HG02678 (cell line): ENCODE measurements at regions not wholly inside any gene's neighbourhood (a gene's known extent, or its start where the extent isn't known, plus 50 kb on each side); places are given as distances from the start of the nearest gene placed in this dataset.
A peak's percentile ranks its signal among the peaks of the same experiment; 100 is the strongest.

Experiments
- ATAC-seq: cut with Tn5 transposase; IDR thresholded peaks from one replicate; pipeline ENCODE4 v1.9.1; 2021; ENCODE audit warnings: mild to moderate bottlenecking, moderate library complexity; ENCODE audit not compliant: unreplicated experiment

DNA sequence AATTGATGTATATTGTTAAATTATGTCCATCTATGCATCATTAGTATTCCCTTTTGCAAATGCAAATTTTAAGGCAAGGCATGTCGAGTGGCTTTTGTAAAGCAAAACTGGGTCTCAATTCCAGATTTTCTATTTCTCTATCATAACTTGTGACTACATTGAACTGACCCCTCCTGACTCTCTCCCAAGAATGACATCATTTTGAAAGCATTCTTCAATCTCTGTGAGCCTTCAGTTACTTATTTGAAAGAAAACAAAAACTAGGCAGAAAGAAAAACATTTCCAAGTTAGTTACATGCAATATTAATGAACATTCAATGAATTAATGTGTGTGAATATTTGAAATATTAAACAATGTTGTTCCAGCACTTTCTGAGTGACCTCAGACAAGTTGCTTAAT lies 314.3 kb upstream of the CLNK start:
- ATAC-seq: no peak

DNA sequence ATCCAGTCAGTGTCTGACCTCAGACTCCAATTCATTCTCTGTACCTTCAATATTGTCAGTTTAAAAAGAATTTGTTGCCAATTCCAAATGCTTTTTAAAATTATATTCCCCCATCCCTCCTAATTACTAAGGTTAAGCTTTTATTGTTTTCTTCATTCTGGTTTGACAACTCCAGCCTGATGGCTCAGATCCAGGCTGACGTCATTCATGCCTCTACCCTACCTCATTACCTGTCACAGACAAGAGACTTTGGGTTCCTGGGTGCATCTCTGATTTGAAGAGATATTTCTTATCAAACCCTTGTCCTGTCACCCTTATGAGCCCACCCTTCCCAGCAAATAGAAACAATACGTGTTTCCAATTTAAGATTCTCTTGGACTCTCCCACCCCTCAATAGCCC lies 300.2 kb upstream of the CLNK start:
- no peak for ATAC-seq

DNA sequence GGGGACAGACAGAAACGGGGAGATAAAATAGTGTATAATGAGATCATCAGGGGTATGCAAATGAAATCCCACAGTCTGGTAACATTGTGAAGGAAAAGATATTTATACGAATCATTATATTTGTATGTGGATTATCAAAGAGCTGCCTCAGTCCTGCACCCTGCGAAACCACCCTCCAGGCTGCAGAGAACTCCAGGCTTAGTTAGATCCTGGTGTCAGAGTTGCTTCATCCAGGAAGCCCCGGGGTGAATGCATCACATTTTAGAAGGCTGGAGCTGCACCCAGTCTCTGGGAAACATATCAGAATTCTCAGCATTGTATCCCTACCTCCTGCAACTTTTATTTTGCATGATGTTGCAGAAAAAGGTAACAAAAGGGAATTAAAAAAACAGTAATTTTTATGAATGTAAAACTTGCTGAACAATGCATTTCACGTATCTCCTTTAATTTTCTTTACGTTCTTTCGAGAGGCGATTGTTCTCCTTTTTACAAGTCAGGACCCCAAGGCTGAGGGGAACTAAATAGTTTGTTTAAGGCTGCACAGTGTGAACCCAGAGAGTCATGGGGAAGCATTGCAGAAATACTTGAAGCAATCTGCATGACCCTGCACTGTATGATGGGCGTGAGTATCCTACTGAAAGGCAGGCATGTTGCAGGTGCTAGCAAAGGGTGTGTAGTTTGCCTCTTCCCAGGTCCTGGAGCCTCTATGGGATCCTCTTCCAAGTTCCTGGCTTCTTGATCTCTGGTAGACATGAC lies 299.5 kb upstream of the CLNK start:
- no peak for ATAC-seq

DNA sequence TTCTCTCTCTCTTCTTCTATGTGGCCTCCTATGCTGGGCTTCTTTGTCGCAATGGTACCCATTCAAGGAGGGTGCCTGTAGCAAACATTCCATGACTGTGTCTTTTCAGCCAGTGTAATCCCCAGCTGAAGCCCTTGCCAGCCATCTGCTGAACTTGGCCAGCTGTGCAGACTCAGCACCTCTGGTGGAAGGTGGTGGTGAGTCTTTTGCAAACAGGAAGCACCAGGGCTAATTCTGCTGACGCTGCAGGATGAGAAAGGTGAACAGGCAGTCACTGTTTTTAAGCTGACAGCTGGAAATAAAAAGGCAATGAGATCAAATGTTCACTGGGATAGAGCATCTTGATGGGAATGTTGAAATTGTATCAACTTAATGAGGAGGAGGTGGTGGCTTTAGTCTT lies 298.7 kb upstream of the CLNK start:
- peak; percentile 71 for ATAC-seq

DNA sequence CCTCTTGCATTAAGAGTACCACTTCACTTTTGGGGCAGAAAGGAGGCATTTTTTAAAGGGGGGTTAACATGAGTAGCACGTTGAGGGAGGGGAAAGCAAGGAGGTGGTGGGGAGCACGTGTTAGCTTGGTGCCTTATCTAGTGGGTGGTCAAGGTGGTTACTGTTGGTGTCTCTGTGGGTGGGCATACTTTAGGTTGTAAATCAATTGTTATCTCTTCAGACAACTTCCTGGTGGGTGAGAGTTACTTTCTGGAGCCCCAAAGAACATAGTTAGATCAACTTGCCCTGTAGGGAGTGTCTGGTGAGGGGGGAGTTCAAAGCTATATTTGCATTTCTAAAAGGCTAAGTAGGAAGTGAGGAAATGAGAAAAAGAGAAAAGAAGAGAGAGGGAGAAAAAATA lies 297.7 kb upstream of the CLNK start:
- ATAC-seq: no peak

DNA sequence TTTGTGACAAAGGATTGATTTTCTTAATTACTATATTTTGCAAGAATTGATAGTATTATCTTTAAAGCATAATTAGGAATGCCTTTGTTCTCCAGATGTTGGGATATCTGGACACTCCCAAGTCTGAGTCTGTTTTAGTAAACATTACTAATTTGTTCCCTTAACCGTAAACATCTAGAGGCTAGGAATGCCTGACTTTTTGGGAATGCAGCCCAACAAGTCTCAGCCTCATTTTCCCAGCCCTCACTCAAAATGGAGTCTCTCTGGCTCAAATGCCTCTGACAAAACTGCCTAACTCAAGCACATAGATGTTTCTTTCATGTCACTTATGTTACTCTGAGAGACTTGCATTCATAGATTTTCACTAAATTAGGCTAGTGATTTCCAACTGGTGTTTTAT lies 297.0 kb upstream of the CLNK start:
- no peak for ATAC-seq

DNA sequence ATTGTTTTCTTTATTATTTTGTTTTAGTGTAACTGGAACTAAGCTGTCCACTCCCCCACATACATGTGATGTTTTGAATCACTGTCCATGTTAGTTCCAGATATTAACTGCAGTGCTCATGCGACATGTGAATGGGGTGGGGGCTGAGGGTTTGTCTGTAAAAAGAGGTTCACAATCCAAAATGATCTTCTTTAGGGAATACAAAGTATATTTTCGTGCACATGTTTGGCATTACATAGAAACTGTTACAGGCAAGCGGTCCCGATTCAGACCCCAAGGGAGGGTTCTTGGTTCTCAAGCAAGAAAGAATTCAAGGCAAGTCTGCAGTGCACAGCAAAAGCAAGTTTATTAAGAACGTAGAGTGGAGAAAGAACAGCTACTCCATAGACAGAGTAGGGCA lies 296.5 kb upstream of the CLNK start:
- ATAC-seq: no peak

DNA sequence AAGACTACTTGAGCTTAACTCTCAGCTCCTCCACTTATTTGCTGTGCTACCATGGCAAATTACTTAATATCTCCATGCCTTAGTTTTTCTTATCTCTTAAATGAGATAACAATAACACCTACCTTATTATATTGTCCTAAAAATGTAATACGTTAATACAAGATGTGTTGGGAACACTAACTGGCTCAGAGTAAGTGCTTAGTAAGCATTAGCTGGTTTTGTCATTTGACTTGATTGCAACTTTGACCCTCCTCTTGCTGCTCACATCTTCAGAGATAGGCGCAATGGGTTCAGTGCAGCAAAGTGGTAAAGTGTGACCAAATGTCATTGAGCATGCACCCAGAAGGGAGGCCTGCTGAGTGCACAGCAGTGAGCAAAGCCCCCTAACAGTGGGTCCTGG lies 294.5 kb upstream of the CLNK start:
- no peak for ATAC-seq

DNA sequence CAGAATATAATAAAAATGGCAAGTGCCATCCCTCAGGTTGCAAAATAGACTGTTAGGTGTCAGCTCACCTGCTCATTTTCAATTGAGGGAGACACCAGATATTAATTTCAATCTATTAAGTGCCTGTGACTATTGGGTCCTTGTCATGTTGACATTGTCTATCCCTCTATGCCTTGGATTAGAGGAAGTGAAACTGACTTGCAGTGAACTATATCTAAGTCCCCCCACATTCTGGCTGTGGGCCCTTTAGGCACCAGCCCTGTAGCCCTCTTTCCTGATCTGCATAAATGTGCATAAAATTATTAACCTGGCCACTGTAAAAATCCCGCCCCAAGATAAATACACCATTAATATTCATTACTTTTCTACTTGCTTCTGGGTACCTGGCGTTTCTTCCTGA lies 293.0 kb upstream of the CLNK start:
- ATAC-seq: peak; percentile 88

DNA sequence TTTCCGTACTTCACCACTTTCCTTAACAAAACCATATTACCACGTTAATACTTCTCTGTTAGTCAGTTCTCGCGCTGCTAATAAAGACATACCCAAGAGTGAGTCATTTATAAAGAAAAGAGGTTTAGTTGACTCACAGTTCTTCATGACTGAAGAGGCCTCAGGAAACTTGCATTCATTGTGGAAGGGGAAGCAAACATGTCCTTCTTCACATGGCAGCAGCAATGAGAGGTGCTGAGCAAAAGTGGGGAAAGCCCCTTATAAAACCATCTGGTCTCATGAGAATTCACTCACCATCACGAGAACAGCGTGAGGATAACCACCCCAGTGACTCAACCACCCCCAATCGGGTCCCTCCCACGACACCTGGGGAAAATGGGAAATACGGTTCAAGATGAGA lies 289.8 kb upstream of the CLNK start:
- ATAC-seq: no peak

DNA sequence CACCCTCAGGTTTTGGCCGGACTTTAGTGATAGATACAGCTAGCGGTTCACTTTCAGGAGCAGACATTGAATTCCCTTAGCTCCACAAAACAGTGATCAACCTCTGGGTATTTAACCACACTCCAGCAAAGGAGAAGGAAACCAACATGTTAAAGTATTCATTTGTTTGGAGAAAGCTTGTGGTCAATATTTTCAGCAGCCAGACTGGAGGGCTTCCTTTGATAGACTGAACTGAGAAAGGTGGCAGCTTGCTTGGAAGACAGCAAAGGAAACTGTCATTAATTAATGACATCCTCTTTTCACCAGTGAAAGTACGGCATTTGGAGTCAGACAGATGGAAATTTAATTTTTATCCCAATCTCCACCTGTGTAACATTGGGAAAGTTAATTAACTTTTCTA lies 289.1 kb upstream of the CLNK start:
- ATAC-seq: no peak

DNA sequence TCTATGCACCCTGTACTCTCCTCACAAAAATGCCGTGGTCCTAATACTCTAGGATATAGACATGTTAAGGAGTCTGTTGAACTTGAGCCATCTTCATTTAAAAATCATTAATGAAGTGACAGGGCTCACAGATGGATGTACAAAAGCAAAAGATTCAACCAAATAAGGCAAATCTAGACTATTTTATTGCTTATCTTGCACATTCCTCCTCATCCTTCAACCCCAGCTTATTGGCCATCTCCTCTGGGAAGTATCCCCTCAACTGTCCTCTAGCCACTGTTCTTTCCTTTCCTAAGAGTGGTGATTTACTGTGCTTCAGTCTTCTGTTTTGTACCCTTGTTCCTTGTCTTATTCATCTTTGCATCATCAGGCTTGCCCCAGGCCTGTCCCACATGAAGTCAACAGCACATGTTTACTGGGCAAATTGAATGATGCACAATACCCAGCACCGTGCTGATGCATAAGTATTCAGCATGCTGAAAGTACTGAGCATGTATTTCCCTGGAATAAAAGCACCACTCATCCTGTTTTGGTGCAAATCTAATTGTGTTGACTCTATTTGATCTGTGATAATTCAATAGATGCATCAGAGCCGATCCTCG lies 287.3 kb upstream of the CLNK start:
- no peak for ATAC-seq

DNA sequence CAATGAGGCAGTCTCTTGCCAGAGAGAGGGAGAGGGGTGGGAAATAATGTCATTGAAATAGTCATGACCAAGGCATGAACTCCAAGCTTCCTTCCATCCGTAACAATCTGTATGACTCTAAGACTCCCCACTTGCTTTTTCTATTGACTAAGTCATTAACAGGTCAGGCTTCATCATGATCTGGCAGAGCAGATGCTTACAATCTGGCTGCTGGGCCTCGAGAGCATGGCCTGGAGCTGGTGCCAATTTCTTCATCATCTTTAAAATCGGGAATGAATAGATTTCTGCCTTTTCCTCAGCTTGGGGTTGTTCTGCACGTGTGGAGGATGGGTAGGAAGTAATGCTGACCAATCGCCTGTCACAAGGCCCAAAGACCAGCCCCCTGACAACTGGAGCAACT lies 280.6 kb upstream of the CLNK start:
- ATAC-seq: no peak

DNA sequence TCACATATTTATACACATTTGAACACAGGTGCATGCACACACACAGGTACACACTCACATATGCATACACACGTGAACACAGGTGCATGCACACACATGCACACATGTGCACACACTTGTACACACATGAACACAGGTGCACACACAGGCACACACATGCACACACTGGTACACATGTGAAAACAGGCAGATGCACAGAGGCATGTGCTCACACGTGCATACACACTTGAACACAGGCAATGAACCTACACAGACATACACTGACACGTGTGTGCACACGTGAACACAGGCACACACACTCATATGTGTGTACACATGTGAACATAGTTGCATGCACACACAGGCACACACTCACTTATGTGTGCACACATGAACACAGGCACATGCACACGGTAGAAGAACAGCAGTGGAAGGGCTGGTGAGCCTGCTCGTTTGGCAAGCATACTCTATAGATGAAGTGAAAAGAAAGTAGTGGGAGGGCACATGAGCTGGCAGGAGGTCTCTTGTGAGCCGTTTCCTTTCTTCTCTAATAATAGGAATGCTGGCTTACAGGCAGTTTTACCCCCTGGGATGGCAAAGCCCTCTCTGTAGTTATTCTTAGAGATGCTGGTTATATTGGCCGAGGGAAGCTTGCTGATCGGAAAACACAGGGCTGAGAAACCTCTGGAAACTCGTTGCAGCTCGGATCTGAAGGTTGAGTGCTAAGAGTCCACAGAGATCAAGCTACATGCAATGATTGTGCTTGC lies 279.6 kb upstream of the CLNK start:
- ATAC-seq: no peak

DNA sequence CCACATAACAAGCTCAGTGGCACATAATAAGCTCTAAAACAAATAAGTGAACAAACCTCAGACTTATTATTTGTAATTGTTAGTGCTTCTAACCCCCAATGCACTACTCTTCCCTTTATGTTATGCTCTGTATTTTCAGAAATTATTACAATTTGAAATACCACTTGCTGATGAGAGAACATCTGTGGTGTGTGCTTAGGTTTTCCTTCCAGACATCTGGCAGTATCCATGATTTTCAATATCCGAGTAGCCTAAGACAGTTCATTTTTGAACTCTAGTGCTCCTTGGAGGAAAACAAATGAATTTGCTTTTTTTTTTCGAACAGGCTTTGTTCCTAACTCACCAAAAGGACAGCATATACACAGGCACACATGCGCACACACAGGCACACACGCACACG lies 278.7 kb upstream of the CLNK start:
- ATAC-seq: no peak

DNA sequence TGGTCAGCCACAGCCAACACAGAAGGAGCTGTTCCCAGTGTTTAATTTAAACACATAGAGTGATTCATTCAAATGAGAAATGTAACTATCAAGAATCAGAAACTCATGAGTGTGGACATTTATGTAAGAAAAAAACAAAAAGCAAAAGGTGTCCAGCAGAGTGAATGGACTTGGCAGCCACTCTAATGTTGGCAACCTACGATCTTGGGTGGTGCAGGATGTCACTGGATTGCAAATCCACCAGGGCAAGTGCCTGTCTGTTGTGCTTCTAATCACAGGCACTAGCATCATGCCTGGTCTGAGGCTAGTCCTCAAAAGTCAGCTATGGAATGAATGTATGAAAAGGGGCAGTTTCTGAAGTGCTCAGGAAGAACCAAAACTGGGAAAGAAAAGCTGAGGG lies 277.7 kb upstream of the CLNK start:
- no peak for ATAC-seq

DNA sequence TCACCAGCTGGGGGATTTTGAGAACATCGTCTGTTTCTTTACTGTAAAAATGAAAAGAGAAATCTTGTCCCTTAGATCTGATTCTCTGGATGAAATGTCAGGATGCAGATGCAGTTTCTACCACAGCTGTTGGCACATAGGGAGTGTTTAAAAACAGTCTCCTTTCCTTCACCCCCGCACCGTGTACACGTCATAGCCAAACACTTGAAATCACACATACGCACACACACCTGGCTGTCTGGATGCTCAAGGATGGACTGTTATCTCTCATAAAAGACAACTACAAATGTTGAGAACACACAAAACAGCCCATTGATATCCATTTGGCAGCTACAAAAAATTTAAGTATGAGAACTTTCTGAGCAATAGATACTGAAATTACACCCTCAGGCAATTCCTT lies 275.8 kb upstream of the CLNK start:
- ATAC-seq: no peak

DNA sequence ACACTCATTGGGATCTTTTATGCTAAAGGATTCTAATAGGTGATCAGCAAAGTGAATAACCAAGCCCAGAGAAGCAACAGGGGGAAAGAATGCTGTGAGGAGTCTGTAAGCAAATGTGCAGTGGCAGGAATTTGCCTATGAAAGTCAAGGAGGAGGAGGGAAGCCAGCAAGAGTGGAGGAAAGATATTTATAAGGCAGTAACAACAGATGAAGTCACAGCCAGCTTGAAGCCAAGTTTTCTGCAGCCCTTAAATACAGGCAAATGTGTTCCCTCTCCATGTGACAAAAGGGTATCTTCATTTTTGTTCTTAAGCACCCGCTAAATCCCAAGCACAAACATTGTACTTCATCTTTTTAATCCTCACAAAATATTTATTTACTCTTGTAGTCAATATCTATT lies 275.0 kb upstream of the CLNK start:
- no peak for ATAC-seq

DNA sequence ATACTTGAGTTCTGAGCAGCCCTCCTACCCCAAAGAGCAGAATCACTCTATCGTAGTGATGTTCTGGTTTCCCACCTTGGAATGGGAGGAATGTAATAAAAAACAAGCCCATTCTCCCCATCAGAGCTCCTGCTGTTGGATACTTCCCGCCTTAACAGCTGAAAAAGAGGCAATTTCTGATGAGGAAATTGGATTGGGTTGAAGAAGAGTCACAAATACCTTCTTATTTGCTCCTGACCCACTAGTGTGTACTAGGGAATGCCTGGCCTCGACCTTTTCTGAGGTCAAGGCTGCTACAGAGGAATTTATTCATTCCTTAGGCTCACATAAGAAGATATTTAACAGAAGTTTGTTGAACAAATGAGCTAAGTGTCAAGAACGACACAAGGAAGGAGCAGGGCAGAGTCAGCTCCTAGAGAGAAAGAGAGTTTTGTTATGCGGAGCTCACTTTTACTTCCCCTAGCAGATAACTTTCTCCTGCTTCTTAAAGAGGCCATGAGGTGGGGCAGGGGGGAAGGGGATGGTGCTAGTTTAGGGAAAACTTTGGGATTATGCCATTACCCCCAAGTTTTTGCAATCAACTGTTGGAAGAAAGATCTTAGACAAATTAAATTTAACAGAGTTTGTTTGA lies 273.8 kb upstream of the CLNK start:
- no peak for ATAC-seq

DNA sequence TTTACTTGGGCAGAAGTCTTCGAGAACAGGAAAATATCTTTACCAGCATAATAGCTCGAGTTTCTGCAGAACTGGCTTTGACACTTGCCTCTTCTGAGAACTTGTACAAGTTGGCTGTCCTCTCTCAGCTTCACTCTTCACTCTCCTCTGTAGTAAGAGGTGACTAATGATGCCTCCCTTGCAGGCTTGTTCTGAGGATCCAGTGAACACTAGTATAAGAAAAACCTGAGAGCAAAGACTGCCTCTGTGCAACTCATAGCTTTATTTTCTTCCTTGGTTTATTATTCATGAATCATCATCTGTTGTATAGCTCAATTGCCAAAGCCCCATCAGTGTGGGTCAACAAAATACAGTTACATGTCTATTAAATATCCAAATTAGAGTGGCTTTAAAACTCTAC lies 266.7 kb upstream of the CLNK start:
- ATAC-seq: no peak

DNA sequence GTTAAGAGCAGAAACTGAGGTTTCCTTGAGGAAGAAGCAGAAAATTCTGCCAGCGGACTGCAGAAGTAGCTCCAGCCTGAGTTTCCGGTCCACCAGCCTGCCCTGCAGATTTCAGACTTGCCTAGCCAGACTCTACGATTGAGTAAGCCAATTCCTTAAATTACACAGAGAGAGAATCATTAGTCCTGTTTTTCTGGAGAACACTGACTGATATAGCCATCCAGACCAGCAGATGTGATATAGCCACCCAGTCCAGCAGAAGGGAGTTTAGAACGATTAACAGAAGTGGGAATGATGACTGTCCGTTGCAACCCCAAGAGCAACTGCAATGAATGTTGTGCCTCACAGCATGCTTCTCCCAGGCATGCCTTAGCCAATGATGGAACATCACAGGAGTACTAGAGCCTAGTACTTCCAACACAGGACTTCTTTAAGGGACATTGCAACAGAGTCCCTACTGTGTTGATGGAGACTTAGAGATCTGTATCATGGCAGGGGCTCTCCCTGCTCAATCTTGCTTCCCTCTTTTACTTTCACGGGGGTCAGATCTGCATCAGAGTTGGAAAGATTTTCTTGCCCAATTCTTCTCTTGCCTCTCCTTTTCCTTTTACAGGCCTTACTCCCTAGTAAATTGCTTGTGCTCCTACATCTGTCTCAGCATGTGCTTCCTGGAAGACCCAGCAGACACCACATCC lies 264.6 kb upstream of the CLNK start:
- ATAC-seq: peak; percentile 44
